Dedifferentiated amniotic fluid mesenchymal stem cell (primary cell): ENCODE measurements at regions not wholly inside any gene's neighbourhood (a gene's known extent, or its start where the extent isn't known, plus 50 kb on each side); places are given as distances from the start of the nearest gene placed in this dataset.

ENCODE experiments used
- DNase-seq: peaks from one replicate; pipeline ENCODE4 v3.0.0-alpha.2; 2016; ENCODE audit errors: extremely low spot score

DNA sequence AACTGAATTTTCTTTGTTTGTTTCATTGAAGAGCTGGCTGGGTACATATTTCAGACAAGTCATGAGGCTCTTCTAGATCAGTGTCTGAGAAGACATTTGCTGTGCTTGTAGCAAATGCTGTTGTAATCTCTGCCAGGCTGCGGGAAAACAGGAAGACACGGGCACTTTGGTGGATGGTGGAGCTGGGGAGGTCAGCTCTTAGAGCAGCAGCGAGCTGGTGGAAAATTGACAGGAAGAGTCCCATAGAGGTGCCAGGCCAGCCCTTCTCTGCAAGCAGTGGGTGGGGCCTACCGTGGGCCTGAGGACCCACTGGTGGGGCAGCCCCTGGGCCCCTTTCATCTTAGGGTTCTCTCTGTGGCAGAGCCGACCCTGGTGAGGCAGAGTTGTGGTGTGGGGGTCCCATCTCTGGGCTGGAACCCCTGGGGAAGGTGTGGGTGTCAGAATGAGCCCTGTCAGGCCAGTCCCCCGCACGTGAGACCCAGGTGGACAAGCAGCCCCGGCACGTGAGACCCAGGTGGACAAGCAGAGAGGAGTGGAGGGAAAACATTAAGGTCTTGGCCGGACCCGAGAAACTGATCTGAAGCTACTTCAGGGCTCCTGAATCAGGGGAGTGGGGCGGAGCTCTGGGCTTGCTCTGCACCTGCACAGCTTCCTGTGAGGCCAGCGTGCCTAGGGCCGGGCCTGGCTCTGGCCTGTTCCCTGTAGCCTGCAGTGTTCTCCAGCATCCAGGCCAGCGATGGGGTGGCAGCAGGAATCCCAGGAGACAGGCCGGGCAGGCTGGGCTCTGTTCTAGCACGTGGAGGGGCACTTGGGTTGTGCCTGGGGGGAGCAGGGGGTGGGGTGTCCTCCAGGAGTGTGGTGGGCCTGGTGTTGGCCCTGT is 273.5 kb upstream of the HDAC4 start:
- DNase-seq: no peak

DNA sequence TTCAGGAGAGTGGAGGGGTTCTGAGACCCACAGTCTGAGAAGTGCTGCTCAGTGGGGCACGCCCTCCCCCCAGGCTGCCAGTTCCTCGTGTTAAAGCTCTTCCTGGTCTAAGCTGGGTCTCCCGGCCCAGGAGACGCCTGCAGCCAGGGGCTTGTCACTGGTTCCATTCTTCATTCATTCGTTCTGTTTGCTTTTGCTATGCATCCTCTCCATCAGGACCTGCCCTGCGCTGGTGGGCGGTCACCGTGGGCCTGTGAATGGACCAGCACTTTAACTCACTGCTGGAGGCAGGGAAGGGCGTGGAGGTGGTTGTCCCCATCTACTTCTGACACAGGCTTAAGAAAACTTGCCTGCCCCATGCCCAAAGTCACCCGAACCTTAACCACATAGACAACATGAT is 272.8 kb upstream of the HDAC4 start:
- DNase-seq: no peak

DNA sequence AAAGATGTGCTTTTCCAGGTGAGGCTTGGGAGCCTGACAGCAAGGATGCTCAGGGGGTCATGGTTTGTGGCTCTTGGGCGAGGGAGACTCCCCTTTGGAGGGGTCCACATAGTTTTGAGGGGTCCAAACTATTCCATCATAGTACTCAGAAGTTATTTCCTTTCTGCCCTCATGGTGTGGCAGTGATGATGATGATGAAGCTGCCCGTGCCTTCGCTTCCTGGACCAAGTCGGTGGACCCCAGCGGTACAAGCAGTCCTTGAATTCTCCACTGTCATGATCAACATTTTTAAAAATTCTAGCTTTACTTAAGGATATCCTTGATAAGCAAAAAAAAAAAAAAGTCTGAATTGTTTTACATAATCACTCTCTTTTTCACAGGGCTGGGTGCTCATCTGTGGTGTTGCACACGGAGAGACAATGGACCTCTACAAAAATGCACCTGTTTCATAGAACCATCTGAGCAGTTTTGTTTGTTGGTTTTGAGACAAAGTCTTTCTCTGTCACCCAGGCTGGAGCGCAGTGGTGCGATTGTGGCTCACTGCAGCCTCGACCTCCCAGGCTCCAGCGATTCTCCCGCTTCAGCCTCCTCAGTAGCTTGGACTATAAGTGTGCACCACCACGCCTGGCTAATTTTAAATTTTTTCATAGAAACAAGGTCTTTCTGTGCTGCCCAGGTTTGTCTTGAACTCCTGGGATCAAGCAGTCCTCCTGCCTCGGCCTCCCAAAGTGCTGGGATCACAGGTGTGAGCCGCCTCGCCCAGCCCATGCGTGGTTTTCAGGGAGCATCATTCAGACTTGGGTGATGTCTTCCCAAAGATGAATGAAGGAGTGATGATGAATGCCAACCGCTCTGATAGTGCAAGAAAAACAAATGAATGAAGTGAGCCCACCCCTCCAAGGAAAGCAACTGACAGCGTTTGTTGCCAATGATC is 271.4 kb upstream of the HDAC4 start:
- DNase-seq: no peak

DNA sequence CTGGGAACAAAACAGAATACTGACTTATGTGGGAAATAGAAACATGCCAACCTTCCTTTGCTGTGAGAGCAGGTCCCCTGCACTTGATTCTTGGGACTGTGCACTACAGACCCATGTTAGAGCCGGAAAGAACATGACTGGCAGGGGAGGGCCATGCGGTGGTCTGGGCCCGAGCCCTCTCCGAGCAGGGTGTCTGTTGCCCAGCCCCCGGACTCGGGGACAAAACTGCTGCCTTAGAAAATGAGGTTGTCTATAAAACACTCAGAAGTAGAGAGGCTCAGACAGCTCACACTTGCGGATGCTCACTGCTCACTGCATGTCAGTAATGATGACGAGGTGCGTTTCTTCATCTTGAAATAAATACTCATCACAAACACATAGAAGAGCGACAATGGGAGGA is 270.7 kb upstream of the HDAC4 start:
- no peak for DNase-seq

DNA sequence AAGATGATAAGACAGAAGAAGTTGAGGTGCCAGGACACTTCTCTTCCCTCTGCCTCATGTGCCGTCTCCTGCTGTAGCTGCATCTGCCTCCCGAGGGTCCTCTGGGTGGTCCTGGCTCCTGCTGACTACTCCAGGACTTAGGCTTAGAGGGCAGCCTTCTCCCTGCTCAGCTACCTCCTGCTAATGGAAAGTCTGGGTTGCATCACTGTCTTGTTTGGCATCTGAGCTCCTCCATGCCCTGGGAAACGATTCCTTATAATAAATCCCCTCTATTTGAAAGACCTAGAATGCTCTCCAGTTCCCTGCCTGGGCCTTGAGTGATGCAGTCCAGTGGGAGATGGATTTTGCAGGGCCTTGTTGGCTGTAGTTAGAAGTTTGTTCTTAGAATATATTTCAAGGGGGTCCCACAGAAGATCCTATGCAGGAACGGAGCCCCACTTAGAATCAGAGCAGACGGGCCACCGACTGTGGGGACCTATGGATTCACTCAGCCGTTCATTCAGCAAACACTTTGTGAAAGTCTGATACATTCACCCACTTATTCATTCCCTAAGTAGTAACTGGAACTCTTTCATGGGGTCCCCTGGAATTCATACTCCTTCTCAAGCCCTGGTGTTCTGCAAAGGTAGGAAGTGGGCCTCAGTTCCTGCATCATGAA is 269.8 kb upstream of the HDAC4 start:
- DNase-seq: no peak

DNA sequence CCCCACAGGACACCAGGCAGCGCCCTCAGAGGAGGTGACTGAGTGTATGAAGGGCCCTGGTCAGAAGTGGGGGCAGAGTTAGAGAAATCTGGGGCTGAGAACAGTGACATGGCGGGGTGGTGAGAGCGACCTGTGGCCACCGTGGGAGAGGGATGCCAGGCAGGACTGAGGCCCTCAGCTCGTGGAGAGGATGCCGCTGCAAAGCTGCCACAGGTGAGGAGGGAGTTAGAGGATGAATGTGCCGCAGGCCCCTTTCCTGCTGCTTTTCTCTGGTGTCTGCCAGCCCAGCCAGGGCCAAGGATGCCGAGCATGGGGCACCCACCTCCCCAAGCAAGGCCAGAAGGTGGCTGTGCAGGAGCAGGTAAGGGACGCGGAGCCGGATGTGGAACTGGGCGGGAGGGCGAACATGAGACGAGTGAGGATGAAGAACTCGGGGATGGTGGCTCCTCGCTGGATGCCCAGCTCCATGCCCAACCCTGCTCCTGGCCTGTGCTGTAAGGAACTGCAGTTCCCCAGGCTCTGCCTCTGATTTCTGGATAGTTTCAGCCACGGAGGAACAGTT is 269.2 kb upstream of the HDAC4 start:
- no peak for DNase-seq

DNA sequence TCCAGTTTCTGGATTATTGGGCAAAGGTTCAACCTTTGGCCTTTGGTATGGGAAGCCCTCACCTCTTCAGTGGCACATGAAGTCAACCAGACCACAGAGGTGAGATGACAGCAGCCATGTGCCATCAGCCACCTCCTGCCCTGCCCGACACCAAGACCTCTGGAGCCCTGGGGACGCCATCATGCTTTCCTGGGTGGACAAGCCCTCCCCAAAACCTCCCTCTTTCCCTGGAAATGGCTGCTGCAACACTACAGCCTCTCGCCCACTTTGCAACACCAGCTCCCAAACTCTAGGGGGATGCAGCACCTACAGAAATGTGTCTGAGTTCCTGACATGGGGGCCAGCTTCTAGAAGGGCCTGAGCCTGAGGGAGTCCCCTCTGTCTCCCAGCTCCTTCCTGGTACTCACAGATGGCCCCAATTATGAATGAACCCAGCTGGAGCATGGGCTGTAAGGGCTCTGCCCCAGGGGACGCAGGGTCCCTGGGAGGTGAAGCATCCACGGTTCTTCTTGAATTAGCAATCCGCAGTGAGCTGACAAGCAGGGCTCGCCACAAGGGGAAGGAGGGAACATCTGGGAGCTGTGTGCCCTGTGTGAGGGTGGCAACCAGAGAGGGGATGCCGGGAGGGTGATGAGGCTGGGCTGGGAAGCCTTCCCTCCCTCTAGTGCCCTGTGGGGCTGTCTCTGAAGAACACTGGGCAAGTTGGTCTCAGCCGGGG is 268.5 kb upstream of the HDAC4 start:
- DNase-seq: no peak

DNA sequence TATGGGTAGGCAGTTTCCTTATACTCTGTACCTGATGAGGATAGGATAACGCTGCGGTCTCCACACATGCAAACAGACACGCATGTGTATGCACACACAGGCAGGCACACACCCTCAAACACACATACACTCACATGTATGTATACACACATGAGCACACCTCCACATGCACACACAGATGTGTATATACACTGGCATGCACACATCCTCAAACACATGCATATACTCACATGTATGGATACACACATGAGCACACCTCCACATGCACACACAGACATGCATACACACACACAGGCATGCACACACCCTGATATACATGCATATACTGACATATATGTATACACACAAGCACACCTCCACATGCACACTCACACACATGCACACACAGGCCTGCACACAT is 267.8 kb upstream of the HDAC4 start:
- no peak for DNase-seq

DNA sequence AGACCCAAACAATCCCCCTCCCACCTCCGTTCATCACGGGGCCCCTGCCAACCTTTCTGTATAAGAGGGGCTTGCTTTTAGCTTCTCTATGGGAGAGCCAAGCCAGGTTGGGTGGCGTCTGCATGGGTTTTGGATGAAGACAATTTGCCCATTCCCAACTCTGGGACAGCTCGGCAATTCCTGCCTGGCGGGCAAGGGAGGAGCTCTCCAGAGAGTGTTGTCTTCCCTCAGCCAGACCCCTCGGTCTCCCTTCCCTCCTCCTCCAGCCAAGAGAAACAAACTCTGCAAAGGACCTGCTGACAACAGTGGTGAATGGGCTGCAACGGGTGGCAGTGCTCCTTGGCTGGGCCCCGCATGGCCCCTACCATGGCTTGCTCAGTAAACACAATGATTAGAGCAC is 267.2 kb upstream of the HDAC4 start:
- no peak for DNase-seq

DNA sequence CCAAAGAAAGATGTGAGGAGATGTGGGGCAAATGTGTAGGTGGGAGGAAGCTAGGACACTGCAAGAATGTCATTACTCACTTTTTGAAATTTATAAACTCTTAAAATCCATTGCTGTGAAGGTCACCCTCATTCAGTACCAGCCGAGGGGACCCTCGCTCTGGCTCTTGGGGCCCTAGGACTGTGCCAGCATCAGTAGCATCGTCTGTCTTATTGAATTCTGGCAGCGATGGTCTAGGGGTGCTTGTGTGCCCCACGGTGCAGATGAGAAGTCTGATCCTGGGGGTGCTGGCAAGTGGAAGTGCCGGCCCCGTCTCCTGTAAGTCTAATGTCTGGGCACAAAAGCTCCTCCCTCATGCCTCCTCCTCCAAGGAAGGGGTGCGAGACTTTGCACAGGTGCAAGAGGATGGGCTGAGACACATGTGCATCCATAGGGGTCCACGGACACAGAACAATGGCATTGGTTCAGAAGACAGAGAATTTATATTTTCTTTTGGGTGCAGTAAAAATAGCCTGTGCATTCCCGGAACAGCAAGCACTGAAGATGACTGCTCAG is 266.7 kb upstream of the HDAC4 start:
- DNase-seq: no peak

DNA sequence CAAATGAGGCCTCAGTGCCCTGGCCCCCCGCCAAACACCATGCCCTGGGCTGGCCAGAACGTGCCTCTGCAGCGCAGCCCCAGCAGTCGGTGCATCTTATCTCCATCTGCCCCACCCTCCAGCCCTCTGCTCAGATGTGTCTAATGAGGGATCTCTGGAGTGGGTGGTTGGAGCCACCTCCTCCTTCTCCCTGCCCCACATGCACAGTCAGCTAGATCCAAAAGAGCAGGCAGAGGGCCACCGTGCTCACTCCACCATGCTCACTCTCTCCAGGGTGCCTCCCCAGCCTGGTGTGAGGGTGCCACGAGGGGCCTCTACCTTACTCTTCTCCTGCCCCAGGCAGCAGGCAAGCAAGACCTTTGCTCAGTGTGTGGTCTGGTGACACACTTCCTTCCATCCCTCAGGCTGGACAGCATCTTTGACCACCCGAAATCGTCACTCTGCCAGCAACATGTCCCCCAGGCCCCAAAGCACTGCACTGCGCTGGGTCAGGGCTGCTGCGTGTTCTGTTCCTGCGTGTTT is 266.1 kb upstream of the HDAC4 start:
- DNase-seq: no peak

DNA sequence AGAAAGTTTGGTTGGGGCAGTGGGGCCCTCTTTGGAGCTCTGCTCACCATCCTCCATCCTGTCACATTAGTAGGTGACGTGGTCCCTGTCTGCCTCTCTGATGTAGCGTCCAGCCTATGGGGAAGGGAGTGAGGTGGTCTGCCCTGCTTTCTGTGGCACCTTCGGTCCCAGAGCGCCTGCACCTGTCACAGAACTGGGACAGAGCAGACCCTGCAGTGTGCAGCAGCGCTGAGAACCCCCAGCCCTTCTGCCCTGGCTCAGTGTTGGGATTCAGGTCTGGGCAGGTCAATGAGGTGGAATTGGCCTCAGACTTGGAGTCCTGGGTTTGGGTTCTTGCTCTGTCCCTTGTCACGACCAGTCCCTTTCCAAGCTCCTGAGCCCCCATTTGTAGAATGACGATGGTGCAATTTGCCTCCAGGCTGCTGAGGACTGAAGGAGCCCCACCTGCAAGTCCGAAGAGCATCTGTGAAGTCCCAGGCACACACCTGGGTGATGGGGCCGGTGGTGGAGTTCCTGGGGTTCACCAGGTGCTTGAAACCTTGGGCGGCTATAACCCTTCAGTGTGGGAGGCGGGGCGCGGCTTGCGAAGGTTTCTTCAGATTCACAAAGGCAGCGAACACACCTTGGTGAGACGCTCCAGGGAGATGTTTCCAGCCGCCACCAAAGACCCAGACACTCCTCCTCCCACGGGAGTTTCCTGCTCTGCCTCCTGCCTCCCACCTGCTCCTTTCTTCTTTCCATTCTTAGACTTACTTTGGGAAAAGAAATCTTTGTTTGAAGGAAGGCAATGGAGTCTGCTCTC is 265.4 kb upstream of the HDAC4 start:
- DNase-seq: no peak

DNA sequence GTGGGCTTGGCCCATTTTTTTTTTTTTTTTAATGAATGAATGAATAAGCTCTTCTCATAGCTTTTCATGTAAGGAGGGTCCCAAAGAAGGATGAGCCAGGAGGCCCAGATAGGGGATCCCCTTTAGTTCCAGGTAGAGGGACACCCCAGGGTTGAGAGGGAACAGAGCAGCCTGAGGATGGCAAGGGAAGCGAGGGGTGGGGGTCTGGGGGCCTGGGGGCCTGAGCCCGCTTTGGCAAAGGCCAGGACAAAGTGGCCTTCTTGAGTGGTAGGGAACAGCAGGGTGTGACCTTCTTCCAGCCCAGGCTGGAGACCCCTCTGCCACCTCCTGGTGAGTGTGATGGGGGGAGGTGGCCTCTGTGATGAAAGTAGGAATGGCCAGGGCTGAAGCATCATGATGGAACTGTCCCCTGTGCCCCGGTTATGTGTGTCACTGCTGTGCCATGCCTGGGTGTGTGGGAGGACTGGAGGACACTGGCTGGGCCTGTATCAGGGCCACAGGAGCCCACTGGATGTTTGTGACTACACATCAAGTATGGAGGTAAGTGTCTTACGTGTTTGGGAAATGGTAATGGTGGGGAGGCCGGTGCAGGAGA is 263.5 kb upstream of the HDAC4 start:
- DNase-seq: no peak

DNA sequence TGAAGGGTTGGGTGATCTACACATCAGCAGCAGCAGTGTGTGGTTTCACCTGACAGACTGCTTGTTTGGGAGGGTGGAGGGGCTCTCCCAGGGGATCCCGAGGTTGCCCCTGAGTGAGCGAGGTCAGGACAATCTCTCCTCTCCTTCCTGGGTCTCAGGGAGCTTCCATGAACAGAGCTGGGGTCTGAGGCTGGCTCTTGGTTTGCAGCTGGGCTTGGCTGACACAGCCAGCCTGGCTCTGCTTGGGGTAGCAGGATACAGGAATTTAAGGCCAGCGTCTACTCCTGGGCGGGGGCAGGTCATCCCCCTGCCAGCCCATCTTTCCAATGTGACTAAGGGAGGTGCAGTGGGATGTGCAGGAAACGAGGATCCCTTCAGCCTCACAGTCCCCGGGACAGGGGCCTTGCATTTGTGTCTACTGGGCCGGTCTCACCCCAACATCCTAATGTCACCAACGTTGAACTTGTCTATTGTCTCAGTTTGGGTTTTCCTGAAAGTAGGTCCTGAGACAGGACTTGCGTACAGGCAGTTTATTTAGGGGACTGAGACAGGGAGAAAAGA is 262.6 kb upstream of the HDAC4 start:
- DNase-seq: no peak

DNA sequence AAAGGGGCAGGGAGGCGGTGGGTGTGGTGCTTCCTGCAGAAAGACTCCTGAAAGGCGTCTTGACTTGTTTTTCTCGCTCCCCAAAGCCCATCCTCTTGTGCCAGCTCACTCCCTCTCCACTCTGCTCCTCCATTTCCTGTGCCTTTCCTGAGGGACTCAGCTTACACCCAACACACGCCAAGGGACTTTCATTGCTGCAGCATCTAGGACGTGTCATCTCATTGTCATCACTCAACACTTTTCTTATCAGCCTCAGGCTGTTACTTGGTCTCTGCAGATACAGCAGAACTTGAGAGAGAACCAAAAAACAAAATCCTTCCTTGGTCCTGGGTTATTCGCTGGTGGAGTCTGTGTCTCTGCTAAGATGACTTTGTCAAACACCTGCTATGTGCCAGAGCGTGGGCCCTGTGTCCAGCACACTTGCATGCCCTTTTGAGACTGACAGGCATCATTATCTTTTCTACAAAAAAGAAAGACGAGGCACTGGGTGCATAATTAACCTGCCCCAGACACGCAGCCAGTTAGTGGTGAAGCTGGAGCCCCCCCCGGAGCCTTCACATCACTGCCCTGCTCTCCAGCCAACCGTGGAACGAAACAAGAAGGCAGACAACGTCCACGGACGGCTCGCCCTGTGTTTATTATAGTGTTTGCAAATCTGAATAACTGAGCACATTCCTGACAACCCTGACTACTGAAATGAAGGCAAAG is 261.7 kb upstream of the HDAC4 start:
- no peak for DNase-seq

DNA sequence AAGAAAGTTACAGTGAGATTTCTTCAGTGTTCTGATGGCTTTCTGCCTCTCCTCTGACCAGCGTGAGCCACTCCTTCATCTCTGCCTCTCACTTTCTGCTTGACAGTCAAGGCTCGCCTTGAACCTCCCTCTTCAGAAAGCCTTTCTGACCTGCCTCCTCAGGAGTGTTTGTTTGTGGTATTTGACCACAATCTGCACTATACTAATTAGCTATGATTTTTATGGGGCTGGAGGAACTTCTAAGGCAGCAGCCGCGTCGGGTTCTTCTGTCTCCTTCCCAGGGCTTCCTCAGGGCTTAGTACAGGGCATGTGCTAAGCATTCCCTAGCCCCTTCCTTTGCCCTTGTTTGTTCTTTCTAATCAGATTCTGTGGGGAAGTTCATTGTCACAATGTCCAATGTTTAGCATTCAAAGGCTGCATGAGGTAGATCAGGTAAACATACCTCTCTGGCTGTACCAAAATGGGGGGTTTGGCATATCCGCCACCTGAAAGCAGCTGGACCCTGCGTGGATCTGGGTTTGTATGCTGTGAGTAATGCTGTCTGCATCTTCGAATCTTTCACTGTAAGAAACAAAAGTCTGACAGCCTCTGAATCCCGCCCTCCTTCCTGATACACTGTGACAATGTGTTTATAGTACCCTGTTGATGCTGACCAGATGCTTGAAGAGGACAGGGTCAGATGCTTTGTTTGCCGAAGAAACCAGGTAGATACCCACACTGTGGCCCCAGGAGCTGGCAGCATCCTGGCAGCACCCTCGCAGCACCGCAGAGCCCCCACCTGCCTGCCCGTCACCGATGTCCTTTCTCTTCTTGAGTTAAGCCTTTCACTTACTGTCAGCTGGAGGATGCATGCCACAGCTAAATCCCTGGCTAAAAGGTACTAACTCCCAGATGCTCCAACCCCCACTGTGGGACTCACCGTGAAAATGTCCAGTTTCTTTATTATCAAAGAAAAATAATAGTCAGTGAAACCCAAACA is 260.8 kb upstream of the HDAC4 start:
- no peak for DNase-seq
